ENCODE measurements at regions not wholly inside any gene's neighbourhood (a gene's known extent, or its start where the extent isn't known, plus 50 kb on each side); places are given as distances from the start of the nearest gene placed in this dataset.
"Not testable (repeated sequence)": the region's sequence is repeated elsewhere in the genome, so short reads cannot be mapped to it uniquely, and the experiment has no call there.

DNA sequence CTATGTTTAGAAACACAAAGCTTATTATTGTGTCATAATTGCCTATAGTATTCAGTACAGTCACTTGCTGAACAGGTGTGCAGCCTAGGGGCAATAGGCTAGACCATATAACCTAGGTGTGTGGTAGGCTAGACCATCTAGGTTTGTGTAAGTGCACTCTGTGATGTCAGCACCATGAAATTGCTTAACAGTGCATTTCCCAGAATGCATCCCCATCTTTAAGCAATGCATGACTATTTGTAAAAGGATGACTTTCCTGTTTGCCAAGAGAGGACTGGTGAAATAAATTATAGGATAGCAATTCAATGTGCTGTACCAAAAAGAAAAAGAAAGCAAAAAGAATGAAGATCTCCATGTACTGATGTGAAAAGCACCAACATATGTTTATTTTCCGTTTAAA lies 288.7 kb upstream of the AUTS2 start:
- TF ChIP-seq CTCF (IDR thresholded peaks at IDR 0.05; ENCODE audit: insufficient read depth, low read length, severe bottlenecking), result no peak
- FAIRE-seq (no peak), DNase-seq (ENCODE audit: low read depth) (no peak)
- Histone ChIP-seq H3K4me3 (ENCODE audit: low read depth, low read length) (no peak overlapping the region), H3K36me3 (ENCODE audit: control insufficient read depth, insufficient read depth, low read length) (no peaks in the 10 kb centered on the region), H3K27me3 (ENCODE audit: control insufficient read depth, insufficient read depth, low read length) (no peaks in the 10 kb centered on the region)

DNA sequence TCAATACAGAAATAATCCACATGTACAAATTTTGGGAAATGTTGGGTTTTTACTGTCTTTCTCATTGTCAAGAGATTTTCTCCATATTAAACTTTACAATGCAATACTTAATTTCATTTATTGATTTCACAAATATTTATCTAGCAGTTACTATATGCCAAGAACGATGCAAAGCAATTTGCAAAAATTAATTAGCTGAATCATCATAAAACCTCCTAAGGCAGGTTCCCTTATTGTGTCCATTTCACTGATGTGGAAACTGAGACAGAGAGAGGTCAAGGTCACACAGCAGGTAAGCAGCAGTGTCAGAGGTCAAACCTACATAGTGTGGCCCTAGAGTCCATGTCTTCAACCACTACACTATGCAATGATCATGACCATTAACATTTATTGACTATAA lies 286.8 kb upstream of the AUTS2 start:
- no peaks in the 10 kb centered on the region for H3K36me3 ChIP-seq (ENCODE audit: control insufficient read depth, insufficient read depth, low read length)
- no peaks in the 10 kb centered on the region for H3K27me3 ChIP-seq (ENCODE audit: control insufficient read depth, insufficient read depth, low read length)
- FAIRE-seq (no peak), DNase-seq (ENCODE audit: low read depth) (no peak)
- H3K4me3 ChIP-seq (ENCODE audit: low read depth, low read length), result no peak overlapping the region
- TF ChIP-seq CTCF (IDR thresholded peaks at IDR 0.05; ENCODE audit: insufficient read depth, low read length, severe bottlenecking), result no peak

GRCh38 chr7:69313852-69314251 lies 284.4 kb upstream of the AUTS2 start:
- H3K27me3 ChIP-seq (ENCODE audit: control insufficient read depth, insufficient read depth, low read length); FAIRE-seq; H3K4me3 ChIP-seq (ENCODE audit: low read depth, low read length); H3K36me3 ChIP-seq (ENCODE audit: control insufficient read depth, insufficient read depth, low read length); DNase-seq (ENCODE audit: low read depth): not testable (repeated sequence)

DNA sequence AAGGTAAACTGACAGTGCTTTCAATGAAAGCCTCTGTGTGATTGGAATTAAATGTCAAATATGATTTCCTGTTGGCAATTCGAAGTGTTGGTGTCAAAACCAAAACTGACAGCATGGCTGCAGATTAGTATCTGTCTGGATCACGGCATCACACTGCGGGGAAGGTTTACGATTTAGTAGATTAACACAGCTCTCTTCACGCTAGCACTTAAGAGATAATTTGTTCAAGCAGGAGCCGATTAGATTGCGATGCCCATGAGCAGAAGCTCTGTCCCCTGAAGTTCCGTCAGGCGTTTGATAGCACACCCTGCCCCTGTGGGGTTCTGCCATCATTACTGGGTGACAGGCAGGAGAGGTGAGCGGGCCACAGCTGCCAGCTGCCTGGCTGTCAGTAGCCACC lies 279.5 kb upstream of the AUTS2 start:
- Histone ChIP-seq H3K4me3 (ENCODE audit: low read depth, low read length) (no peak overlapping the region), H3K27me3 (ENCODE audit: control insufficient read depth, insufficient read depth, low read length) (no peaks in the 10 kb centered on the region), H3K36me3 (ENCODE audit: control insufficient read depth, insufficient read depth, low read length) (no peaks in the 10 kb centered on the region)
- TF ChIP-seq CTCF (IDR thresholded peaks at IDR 0.05; ENCODE audit: insufficient read depth, low read length, severe bottlenecking), result no peak
- DNase-seq (ENCODE audit: low read depth) (no peak), FAIRE-seq (peak; percentile 32)

GRCh38 chr7:69328516-69328915 lies 269.8 kb upstream of the AUTS2 start:
- no peak for FAIRE-seq
- Histone ChIP-seq H3K36me3 (ENCODE audit: control insufficient read depth, insufficient read depth, low read length) (no peaks in the 10 kb centered on the region), H3K4me3 (ENCODE audit: low read depth, low read length) (no peak overlapping the region), H3K27me3 (ENCODE audit: control insufficient read depth, insufficient read depth, low read length) (no peaks in the 10 kb centered on the region)
- no peak for DNase-seq (ENCODE audit: low read depth)
- no peak for TF ChIP-seq CTCF (IDR thresholded peaks at IDR 0.05; ENCODE audit: insufficient read depth, low read length, severe bottlenecking)

DNA sequence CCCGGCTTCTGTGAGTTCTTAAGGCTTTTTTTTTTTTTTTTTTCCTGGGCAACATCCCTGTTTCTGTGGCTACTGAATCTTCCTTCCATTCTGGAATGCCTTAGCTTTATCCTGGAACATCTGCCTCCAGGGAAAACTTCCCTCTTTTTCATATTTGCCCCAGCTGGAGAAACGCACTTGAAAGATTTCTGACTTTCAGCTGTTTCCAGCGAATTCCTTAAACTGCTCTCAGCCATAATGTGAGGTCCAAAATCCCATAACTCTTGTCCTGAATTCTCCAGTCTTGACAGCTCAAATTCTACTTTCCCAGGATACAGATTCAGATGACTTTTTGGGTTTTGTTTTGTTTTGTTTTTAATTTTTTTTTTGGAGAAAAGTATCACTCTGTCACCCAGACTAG lies 263.6 kb upstream of the AUTS2 start:
- Histone ChIP-seq H3K36me3 (ENCODE audit: control insufficient read depth, insufficient read depth, low read length) (no peaks in the 10 kb centered on the region), H3K27me3 (ENCODE audit: control insufficient read depth, insufficient read depth, low read length) (no peaks in the 10 kb centered on the region), H3K4me3 (ENCODE audit: low read depth, low read length) (no peak overlapping the region)
- TF ChIP-seq CTCF (IDR thresholded peaks at IDR 0.05; ENCODE audit: insufficient read depth, low read length, severe bottlenecking), result no peak
- no peak for DNase-seq (ENCODE audit: low read depth)
- no peak for FAIRE-seq
